HUES48 (cell line): ENCODE measurements at regions not wholly inside any gene's neighbourhood (a gene's known extent, or its start where the extent isn't known, plus 50 kb on each side); places are given as distances from the start of the nearest gene placed in this dataset.
"Not testable (repeated sequence)": the region's sequence is repeated elsewhere in the genome, so short reads cannot be mapped to it uniquely, and the experiment has no call there.

Experiments
- H3K27ac ChIP-seq: one replicate; pipeline ENCODE4 v1.7.0; 2013; ENCODE audit warnings: low read depth, low read length, inconsistent platforms
- H3K27me3 ChIP-seq: 2 replicates; pipeline ENCODE4 v1.6.1; 2013; ENCODE audit warnings: mild to moderate bottlenecking, low read length; ENCODE audit not compliant: control insufficient read depth, insufficient read depth
- H3K36me3 ChIP-seq: 2 replicates; pipeline ENCODE4 v1.6.1; 2013; ENCODE audit warnings: low read length; ENCODE audit not compliant: control insufficient read depth, insufficient read depth
- H3K4me1 ChIP-seq: 2 replicates; pipeline ENCODE4 v1.6.1; 2013; ENCODE audit warnings: mild to moderate bottlenecking, low read length; ENCODE audit not compliant: control insufficient read depth, insufficient read depth
- H3K4me3 ChIP-seq: 2 replicates; pipeline ENCODE4 v1.5.1; 2013; ENCODE audit warnings: mild to moderate bottlenecking, low read depth, low read length
- H3K9ac ChIP-seq: 2 replicates; pipeline ENCODE4 v1.6.1; 2013; ENCODE audit warnings: mild to moderate bottlenecking, low read depth, low read length, moderate library complexity
- H3K9me3 ChIP-seq: 2 replicates; pipeline ENCODE4 v1.6.1; 2013; ENCODE audit warnings: low read length; ENCODE audit not compliant: control insufficient read depth, insufficient read depth

- Histone ChIP-seq H3K27ac (no peak overlapping the region), H3K9me3 (no peaks in the 10 kb centered on the region), H3K4me1 (no peaks in the 10 kb centered on the region), H3K27me3 (no peaks in the 10 kb centered on the region), H3K36me3 (no peaks in the 10 kb centered on the region), H3K9ac (no peak overlapping the region), H3K4me3 (no peak overlapping the region)
Observed at GRCh38 chr12:9334041-9334692, 126.0 kb upstream of the PZP start.

GRCh38 chr12:9333161-9333560 is 125.0 kb upstream of the PZP start:
- Histone ChIP-seq H3K27ac (no peak overlapping the region), H3K9ac (no peak overlapping the region)

GRCh38 chr12:9332564-9332963 is 124.4 kb upstream of the PZP start:
- H3K4me1 ChIP-seq: no peaks in the 10 kb centered on the region
- no peaks in the 10 kb centered on the region for H3K27me3 ChIP-seq

More at GRCh38 chr12:9333161-9333560, 125.0 kb upstream of the PZP start:
- Histone ChIP-seq H3K27me3 (no peaks in the 10 kb centered on the region), H3K4me3 (no peak overlapping the region), H3K4me1 (no peaks in the 10 kb centered on the region), H3K36me3 (no peaks in the 10 kb centered on the region), H3K9me3 (no peaks in the 10 kb centered on the region)

GRCh38 chr12:9331218-9331626 is 123.0 kb upstream of the PZP start:
- Histone ChIP-seq H3K9me3 (no peaks in the 10 kb centered on the region), H3K27me3 (no peaks in the 10 kb centered on the region), H3K4me1 (no peaks in the 10 kb centered on the region), H3K27ac (no peak overlapping the region), H3K4me3 (no peak overlapping the region), H3K9ac (no peak overlapping the region), H3K36me3 (no peaks in the 10 kb centered on the region)

More at GRCh38 chr12:9332564-9332963, 124.4 kb upstream of the PZP start:
- no peaks in the 10 kb centered on the region for H3K9me3 ChIP-seq
- no peak overlapping the region for H3K27ac ChIP-seq
- H3K4me3 ChIP-seq: no peak overlapping the region
- H3K9ac ChIP-seq: no peak overlapping the region
- no peaks in the 10 kb centered on the region for H3K36me3 ChIP-seq

GRCh38 chr12:9329019-9329418 is 120.8 kb upstream of the PZP start:
- no peak overlapping the region for H3K4me3 ChIP-seq
- no peaks in the 10 kb centered on the region for H3K27me3 ChIP-seq
- H3K36me3 ChIP-seq: no peaks in the 10 kb centered on the region
- no peak overlapping the region for H3K27ac ChIP-seq
- no peaks in the 10 kb centered on the region for H3K9me3 ChIP-seq
- H3K9ac ChIP-seq: no peak overlapping the region
- no peaks in the 10 kb centered on the region for H3K4me1 ChIP-seq

GRCh38 chr12:9328065-9328464 is 119.9 kb upstream of the PZP start:
- Histone ChIP-seq H3K4me1 (no peaks in the 10 kb centered on the region), H3K9me3 (no peaks in the 10 kb centered on the region), H3K36me3 (no peaks in the 10 kb centered on the region), H3K27me3 (no peaks in the 10 kb centered on the region), H3K27ac (no peak overlapping the region), H3K9ac (no peak overlapping the region), H3K4me3 (no peak overlapping the region)

- no peaks in the 10 kb centered on the region for H3K4me1 ChIP-seq
- H3K9ac ChIP-seq: no peak overlapping the region
- no peaks in the 10 kb centered on the region for H3K9me3 ChIP-seq
- no peak overlapping the region for H3K27ac ChIP-seq
- H3K4me3 ChIP-seq: no peak overlapping the region
- H3K36me3 ChIP-seq: no peaks in the 10 kb centered on the region
- H3K27me3 ChIP-seq: no peaks in the 10 kb centered on the region
Observed at GRCh38 chr12:9327320-9327719, 119.1 kb upstream of the PZP start.

- H3K4me1 ChIP-seq, H3K4me3 ChIP-seq, H3K27ac ChIP-seq, H3K9me3 ChIP-seq, H3K27me3 ChIP-seq, H3K36me3 ChIP-seq, H3K9ac ChIP-seq: not testable (repeated sequence)
Observed at GRCh38 chr12:9326849-9327248, 118.7 kb upstream of the PZP start.

GRCh38 chr12:9326085-9326484 is 117.9 kb upstream of the PZP start:
- no peak overlapping the region for H3K9ac ChIP-seq
- H3K4me1 ChIP-seq: no peaks in the 10 kb centered on the region
- no peaks in the 10 kb centered on the region for H3K36me3 ChIP-seq
- no peaks in the 10 kb centered on the region for H3K27me3 ChIP-seq
- no peak overlapping the region for H3K27ac ChIP-seq
- no peak overlapping the region for H3K4me3 ChIP-seq
- no peaks in the 10 kb centered on the region for H3K9me3 ChIP-seq

GRCh38 chr12:9325471-9325870 is 117.3 kb upstream of the PZP start:
- Histone ChIP-seq H3K4me1 (no peaks in the 10 kb centered on the region), H3K36me3 (no peaks in the 10 kb centered on the region), H3K27me3 (no peaks in the 10 kb centered on the region), H3K4me3 (no peak overlapping the region), H3K27ac (no peak overlapping the region), H3K9ac (no peak overlapping the region), H3K9me3 (no peaks in the 10 kb centered on the region)

- no peak overlapping the region for H3K4me3 ChIP-seq
- no peaks in the 10 kb centered on the region for H3K4me1 ChIP-seq
- H3K27me3 ChIP-seq: no peaks in the 10 kb centered on the region
- H3K9me3 ChIP-seq: no peaks in the 10 kb centered on the region
- H3K27ac ChIP-seq: no peak overlapping the region
- no peak overlapping the region for H3K9ac ChIP-seq
- no peaks in the 10 kb centered on the region for H3K36me3 ChIP-seq
Observed at GRCh38 chr12:9324782-9325181, 116.6 kb upstream of the PZP start.
